ENCODE measurements at regions not wholly inside any gene's neighbourhood (a gene's known extent, or its start where the extent isn't known, plus 50 kb on each side); places are given as distances from the start of the nearest gene placed in this dataset.
A peak's percentile ranks its signal among the peaks of the same experiment; 100 is the strongest.

GRCh38 chr20:22675341-22675740 is 91.0 kb upstream of the FOXA2 start:
- no peaks in the 10 kb centered on the region for H3K79me2 ChIP-seq (ENCODE audit: control insufficient read depth, insufficient read depth, low read length)
- no peak overlapping the region for H3K9ac ChIP-seq (ENCODE audit: control insufficient read depth, insufficient read depth, low read length)
- DNase-seq (ENCODE audit: low read depth, low spot score) (no peak), FAIRE-seq (no peak), ATAC-seq (no peak)
- no peaks in the 10 kb centered on the region for H4K20me1 ChIP-seq (ENCODE audit: control insufficient read depth, insufficient read depth)
- SMC1A ChIA-PET (ENCODE audit: uncharacterized antibody, unreplicated experiment): no interaction called here
- TF ChIP-seq CHD2 (IDR thresholded peaks at IDR 0.05; ENCODE audit: borderline replicate concordance, low read depth, low read length): no peak
- TF ChIP-seq LARP7 (IDR thresholded peaks at IDR 0.05): no peak
- TF ChIP-seq SPI1 (IDR thresholded peaks at IDR 0.05; ENCODE audit: borderline replicate concordance, insufficient read depth, low read depth, low read length): peak; percentile 54; the same call in 1 of the 2 replicates
- TF ChIP-seq ESRRA (IDR thresholded peaks at IDR 0.05; ENCODE audit: low read length): no peak
- TF ChIP-seq EED (IDR thresholded peaks at IDR 0.05; ENCODE audit: low read depth): no peak
- TF ChIP-seq RELB (IDR thresholded peaks at IDR 0.05; ENCODE audit: low read depth): no peak
- TF ChIP-seq PAX5 (IDR thresholded peaks at IDR 0.05; ENCODE audit: borderline replicate concordance, low read depth, low read length): no peak
- no peak for TF ChIP-seq EGR1 (IDR thresholded peaks at IDR 0.05; ENCODE audit: borderline replicate concordance in 1 of 2, low read depth in 2 of 2, low read length in 2 of 2)
- no peak for TF ChIP-seq JUNB (IDR thresholded peaks at IDR 0.05)
- POLR2A ChIA-PET: no interaction called here
- no TSS peak for BruUV-seq (replicated peaks)
- intact Hi-C loops (cut with micrococcal nuclease; ENCODE audit: unreplicated experiment): no loop called here
- in situ Hi-C loops (cut with MboI): no loop called here
- no peak overlapping the region for H3K27ac ChIP-seq (ENCODE audit: control insufficient read depth, insufficient read depth)
- no peaks in the 10 kb centered on the region; a peak in 1 of 4 replicates for H3K27me3 ChIP-seq (replicated peaks in 1 of 2; ENCODE audit: control insufficient read depth in 2 of 2, insufficient read depth in 2 of 2, low read length in 1 of 2)
- CTCF ChIA-PET: no interaction called here
- RAD21 ChIA-PET (ENCODE audit: unreplicated experiment): no interaction called here
- no peaks in the 10 kb centered on the region for H3K4me1 ChIP-seq (ENCODE audit: control insufficient read depth, insufficient read depth, low read length)
- no peaks in the 10 kb centered on the region; the same call in 2 of the 3 replicates for H3K9me3 ChIP-seq (replicated peaks; ENCODE audit: control insufficient read depth, insufficient read depth, low read length)
- 8% methylated on average over 10 of the region's 10 CpGs for WGBS (ENCODE audit: insufficient coverage, insufficient replicate concordance, low lambda C conversion rate, missing lambda C conversion rate)
- no peak overlapping the region for H3K4me3 ChIP-seq
- H3K36me3 ChIP-seq (ENCODE audit: control insufficient read depth in 2 of 2, insufficient read depth in 2 of 2, low read length in 1 of 2): no peaks in the 10 kb centered on the region
- no peak overlapping the region for H2AFZ ChIP-seq (ENCODE audit: control insufficient read depth, low read depth, low read length)
- no peak overlapping the region for H3K4me2 ChIP-seq (ENCODE audit: control insufficient read depth, insufficient read depth)

Data from GM12878 (cell line).